Mesenchymal stem cell (in vitro differentiated cells and primary cell): ENCODE measurements at regions not wholly inside any gene's neighbourhood (a gene's known extent, or its start where the extent isn't known, plus 50 kb on each side); places are given as distances from the start of the nearest gene placed in this dataset.
A peak's percentile ranks its signal among the peaks of the same experiment; 100 is the strongest.

Source experiments
- DNase-seq: peaks from one replicate; pipeline ENCODE4 v3.0.0-alpha.2; 2013
- H2AFZ ChIP-seq: one replicate; pipeline ENCODE4 v1.6.1; 2013; ENCODE audit warnings: low read depth, mild to moderate bottlenecking, control low read depth, inconsistent platforms, low read length, moderate library complexity
- H2AK5ac ChIP-seq: 2 replicates; pipeline ENCODE4 v1.6.1; 2013; ENCODE audit warnings: low read length, moderate library complexity, mild to moderate bottlenecking, inconsistent platforms; ENCODE audit not compliant: severe bottlenecking
- H2BK120ac ChIP-seq: one replicate; pipeline ENCODE4 v1.6.1; 2013; ENCODE audit warnings: low read depth, mild to moderate bottlenecking, inconsistent platforms, low read length, moderate library complexity
- H2BK12ac ChIP-seq, 2 experiments: one replicate each; pipeline ENCODE4 v1.6.1; 2013; ENCODE audit warnings: inconsistent platforms in 2 of 2, low read length in 2 of 2, mild to moderate bottlenecking in 2 of 2, moderate library complexity in 2 of 2, control low read depth in 1 of 2
- H2BK15ac ChIP-seq: one replicate; pipeline ENCODE4 v1.6.1; 2013; ENCODE audit warnings: mild to moderate bottlenecking, low read depth, inconsistent platforms; ENCODE audit not compliant: poor library complexity, severe bottlenecking
- H2BK5ac ChIP-seq: 2 replicates; pipeline ENCODE4 v1.6.1; 2013; ENCODE audit warnings: low read depth, mild to moderate bottlenecking, low read length, control low read depth, inconsistent platforms; ENCODE audit not compliant: poor library complexity, severe bottlenecking
- H3K14ac ChIP-seq, 2 experiments: one replicate each; pipeline ENCODE4 v1.6.1; 2013; ENCODE audit warnings: inconsistent platforms in 2 of 2, low read length in 2 of 2, control low read depth in 1 of 2, mild to moderate bottlenecking in 1 of 2, moderate library complexity in 1 of 2
- H3K18ac ChIP-seq, 2 experiments: one replicate each; pipeline ENCODE4 v1.6.1; 2013; ENCODE audit warnings: inconsistent platforms in 2 of 2, low read length in 2 of 2, control low read depth in 1 of 2, low read depth in 1 of 2, mild to moderate bottlenecking in 1 of 2
- H3K23ac ChIP-seq, 2 experiments: one replicate each; pipeline ENCODE4 v1.6.1; 2013; ENCODE audit warnings: inconsistent platforms in 2 of 2, low read length in 2 of 2, mild to moderate bottlenecking in 2 of 2, moderate library complexity in 2 of 2, control low read depth in 1 of 2
- H3K27ac ChIP-seq: 2 replicates; pipeline ENCODE4 v1.5.1; 2013; ENCODE audit warnings: mild to moderate bottlenecking, moderate library complexity, low read length, control low read depth, inconsistent platforms; ENCODE audit not compliant: poor library complexity, severe bottlenecking
- H3K27me3 ChIP-seq, 2 experiments: 2 replicates each; pipeline versions ENCODE4 v1.6.1 to v1.7.0; 2013; ENCODE audit warnings: low read length in 2 of 2, mild to moderate bottlenecking in 2 of 2, moderate library complexity in 2 of 2, control low read depth in 1 of 2, inconsistent platforms in 1 of 2; ENCODE audit not compliant: control insufficient read depth in 1 of 2, insufficient read depth in 1 of 2
- H3K36me3 ChIP-seq, 2 experiments: 2 replicates each; pipeline versions ENCODE4 v1.6.1 to v1.7.0; 2013; ENCODE audit warnings: low read length in 2 of 2, control low read depth in 1 of 2, inconsistent platforms in 1 of 2, low read depth in 1 of 2, mild to moderate bottlenecking in 1 of 2; ENCODE audit not compliant: insufficient read depth in 2 of 2, control insufficient read depth in 1 of 2
- H3K4ac ChIP-seq, 2 experiments: one replicate each; pipeline ENCODE4 v1.6.1; 2013; ENCODE audit warnings: inconsistent platforms in 2 of 2, low read length in 2 of 2, mild to moderate bottlenecking in 2 of 2, moderate library complexity in 2 of 2, control low read depth in 1 of 2, low read depth in 1 of 2
- H3K4me1 ChIP-seq: 2 replicates; pipeline ENCODE4 v1.6.1; 2013; ENCODE audit warnings: low read depth, low read length, control low read depth; ENCODE audit not compliant: control insufficient read depth, insufficient read depth
- H3K4me2 ChIP-seq: 2 replicates; pipeline ENCODE4 v1.6.1; 2013; ENCODE audit warnings: low read length, mild to moderate bottlenecking, inconsistent platforms; ENCODE audit not compliant: poor library complexity, severe bottlenecking
- H3K4me3 ChIP-seq, 2 experiments: 2 replicates each; pipeline versions ENCODE4 v1.5.1 to v1.7.0; 2013; ENCODE audit warnings: low read length in 2 of 2, mild to moderate bottlenecking in 2 of 2, control low read depth in 1 of 2, low read depth in 1 of 2; ENCODE audit not compliant: insufficient read depth in 1 of 2
- H3K79me1 ChIP-seq: replicated peaks from 2 replicates; pipeline ENCODE4 v1.6.1; 2013; ENCODE audit warnings: mild to moderate bottlenecking, control low read depth, low read length, inconsistent platforms; ENCODE audit not compliant: poor library complexity, severe bottlenecking
- H3K9ac ChIP-seq: 2 replicates; pipeline ENCODE4 v1.7.0; 2013; ENCODE audit warnings: mild to moderate bottlenecking, low read length, moderate library complexity
- H3K9me3 ChIP-seq: 2 replicates; pipeline ENCODE4 v1.7.0; 2013; ENCODE audit warnings: mild to moderate bottlenecking, low read length; ENCODE audit not compliant: control insufficient read depth
- H4K8ac ChIP-seq: one replicate; pipeline ENCODE4 v1.6.1; 2013; ENCODE audit warnings: inconsistent platforms, mild to moderate bottlenecking, low read length, moderate library complexity
- H4K91ac ChIP-seq: one replicate; pipeline ENCODE4 v1.6.1; 2013; ENCODE audit warnings: mild to moderate bottlenecking, low read length, inconsistent platforms
- WGBS: methylation state at CpG from one replicate; pipeline ENCODE4 v1.1.7; 2013; ENCODE audit warnings: mixed read lengths; 5-methylcytosine and 5-hydroxymethylcytosine counted together

DNA sequence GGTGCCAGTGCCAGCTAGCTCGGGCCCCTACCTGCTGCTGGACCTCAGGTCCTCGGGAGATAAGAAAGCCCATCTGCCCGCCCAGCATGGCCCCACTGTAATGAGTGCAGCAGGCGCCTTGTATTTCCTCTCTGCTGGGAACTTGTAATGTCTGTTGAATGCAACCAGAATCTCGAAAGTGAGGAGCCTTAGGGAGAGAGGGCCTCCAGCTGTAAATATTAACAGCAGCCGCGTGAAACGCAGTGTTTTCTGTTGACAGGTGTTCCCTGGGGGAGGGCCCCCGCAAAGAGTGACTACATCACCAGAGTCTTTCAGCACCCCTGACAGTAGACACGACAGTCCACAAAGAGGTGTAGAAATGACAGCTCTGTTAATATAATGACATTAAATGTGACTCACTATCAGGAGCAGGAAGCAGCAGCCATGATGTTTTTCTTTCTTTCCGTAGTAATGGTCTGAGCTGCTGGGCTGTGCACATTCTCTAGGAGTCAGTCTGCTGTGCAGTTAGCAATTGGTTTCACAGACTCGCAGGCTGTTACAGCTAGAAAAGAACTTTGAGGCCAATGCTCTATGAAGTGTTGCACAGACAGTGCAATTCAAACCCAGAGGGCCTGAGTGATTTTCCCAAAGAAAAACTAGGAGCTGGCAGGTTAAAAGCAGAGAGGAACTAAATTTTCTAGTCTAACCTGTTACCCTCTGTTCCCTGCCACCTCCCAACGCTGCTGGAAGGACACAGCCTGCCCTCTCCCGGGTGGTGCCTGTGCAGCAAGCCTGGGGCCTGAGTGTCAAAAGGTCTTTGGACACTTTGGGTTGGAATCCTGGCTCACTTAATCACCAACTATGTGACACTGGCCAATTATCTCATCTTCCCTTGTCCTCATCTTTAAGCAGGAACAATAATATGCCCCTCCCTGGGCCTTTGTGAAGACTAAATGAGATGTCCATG lies 58.6 kb upstream of the WASF3 start:
- Histone ChIP-seq H3K9me3 (no peaks in the 10 kb centered on the region), H3K4me1 (peaks cover 12% of the 10 kb centered on the region), H3K79me1 (no peaks in the 10 kb centered on the region), H2BK15ac (no peak overlapping the region), H3K4me3 (peak overlapping the region in 1 of 2 experiments; percentile 53), H4K91ac (no peak overlapping the region), H2AK5ac (no peak overlapping the region), H3K9ac (peak overlapping the region; percentile 36), H3K27ac (peak overlapping the region; percentile 27), H3K27me3 (peaks cover 0 to 4% of the 10 kb centered on the region in 2 experiments), H2BK5ac (no peak overlapping the region), H2AFZ (no peak overlapping the region), H3K14ac (no peak overlapping the region), H3K18ac (no peak overlapping the region), H4K8ac (no peak overlapping the region), H3K36me3 (no peaks in the 10 kb centered on the region), H3K4me2 (peak overlapping the region; percentile 50), H3K23ac (no peak overlapping the region), H2BK120ac (no peak overlapping the region), H2BK12ac (no peak overlapping the region), H3K4ac (no peak overlapping the region)
- 60% methylated on average over 13 of the region's 14 CpGs for WGBS
- DNase-seq = peak; percentile 9

DNA sequence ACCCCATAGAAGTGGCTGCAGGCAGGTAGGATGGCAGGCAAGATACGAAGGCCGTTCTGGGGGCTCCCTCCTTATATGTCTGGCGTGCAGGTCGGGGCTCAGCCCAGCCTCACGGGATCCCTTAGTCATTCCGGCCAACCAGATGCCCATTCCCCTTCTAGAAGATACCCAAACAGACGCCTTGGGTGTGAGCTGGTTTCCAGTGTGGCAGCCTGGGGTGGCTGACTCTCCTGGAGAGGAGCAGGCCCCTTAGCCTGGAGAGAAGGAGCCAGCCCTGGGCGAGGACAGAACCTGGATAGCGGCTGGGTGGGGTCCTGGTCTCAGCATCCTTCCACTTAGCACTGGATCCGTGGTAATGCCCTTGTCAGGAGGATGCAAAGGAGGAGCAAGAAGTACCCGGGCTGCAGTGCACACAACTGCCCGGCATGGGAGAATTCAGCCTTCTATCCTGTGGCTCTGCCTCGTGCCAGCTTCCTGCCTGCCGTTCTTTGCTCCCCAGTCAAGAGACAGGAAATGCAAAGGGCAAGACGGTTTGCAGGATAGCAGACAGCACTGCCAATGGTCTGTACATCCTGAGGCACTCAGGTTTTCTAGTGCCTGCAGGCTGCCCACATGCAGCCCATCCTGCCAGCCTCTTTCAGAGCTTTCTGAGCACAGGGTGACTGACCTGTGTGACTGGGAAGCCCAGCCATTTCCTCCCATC lies 56.7 kb upstream of the WASF3 start:
- no peak overlapping the region for H3K4me2 ChIP-seq
- H3K4me1 ChIP-seq = peaks cover 12% of the 10 kb centered on the region
- no peak overlapping the region for H3K27ac ChIP-seq
- no peak overlapping the region for H2AFZ ChIP-seq
- no peak overlapping the region for H4K8ac ChIP-seq
- H2BK12ac ChIP-seq = no peak overlapping the region
- H2BK15ac ChIP-seq = no peak overlapping the region
- no peaks in the 10 kb centered on the region for H3K9me3 ChIP-seq
- no peak overlapping the region for H3K18ac ChIP-seq
- peaks cover 0 to under 1% of the 10 kb centered on the region in 2 experiments for H3K27me3 ChIP-seq
- WGBS = 77% methylated on average over 14 of the region's 15 CpGs
- H3K79me1 ChIP-seq = no peaks in the 10 kb centered on the region
- no peak overlapping the region for H3K4me3 ChIP-seq
- H3K4ac ChIP-seq = no peak overlapping the region
- H2AK5ac ChIP-seq = no peak overlapping the region
- H2BK120ac ChIP-seq = no peak overlapping the region
- no peak for DNase-seq
- H3K14ac ChIP-seq = peak overlapping the region in 1 of 2 experiments; percentile 12
- H3K9ac ChIP-seq = no peak overlapping the region
- no peak overlapping the region for H3K23ac ChIP-seq
- H2BK5ac ChIP-seq = no peak overlapping the region
- H4K91ac ChIP-seq = no peak overlapping the region
- H3K36me3 ChIP-seq = no peaks in the 10 kb centered on the region

DNA sequence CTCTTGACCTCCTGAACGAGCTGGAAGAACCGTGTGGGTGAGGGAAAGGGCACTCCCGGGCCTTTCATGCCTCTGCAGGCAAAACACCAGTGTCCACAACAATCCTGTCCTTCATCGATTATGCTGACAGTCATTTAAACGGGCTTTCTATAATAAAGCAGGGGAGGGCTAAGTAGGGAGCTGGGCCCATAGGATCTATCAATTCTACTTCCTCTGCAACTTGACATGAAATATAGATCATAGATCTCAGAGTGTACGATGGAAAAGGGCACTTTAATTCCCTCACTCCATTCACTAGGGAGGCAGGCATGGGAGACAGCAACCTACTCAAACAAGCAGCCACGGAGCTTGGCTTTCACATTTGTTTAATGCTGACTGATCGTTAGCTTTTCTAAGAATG lies 55.8 kb upstream of the WASF3 start:
- no peak overlapping the region for H3K9ac ChIP-seq
- H3K79me1 ChIP-seq = no peaks in the 10 kb centered on the region
- WGBS = 23% methylated on average over 4 of the region's 8 CpGs
- H3K27me3 ChIP-seq = no peaks in the 10 kb centered on the region
- no peak overlapping the region for H2BK120ac ChIP-seq
- H4K8ac ChIP-seq = no peak overlapping the region
- H2BK12ac ChIP-seq = no peak overlapping the region
- no peak overlapping the region for H3K27ac ChIP-seq
- no peak overlapping the region for H3K4ac ChIP-seq
- H2BK15ac ChIP-seq = no peak overlapping the region
- no peak overlapping the region for H2BK5ac ChIP-seq
- H3K4me3 ChIP-seq = no peak overlapping the region
- H3K18ac ChIP-seq = no peak overlapping the region
- H3K9me3 ChIP-seq = no peaks in the 10 kb centered on the region
- H3K36me3 ChIP-seq = no peaks in the 10 kb centered on the region
- no peak overlapping the region for H3K14ac ChIP-seq
- H3K4me1 ChIP-seq = peaks cover 12% of the 10 kb centered on the region
- H2AK5ac ChIP-seq = no peak overlapping the region
- DNase-seq = no peak
- H3K4me2 ChIP-seq = no peak overlapping the region
- H3K23ac ChIP-seq = no peak overlapping the region
- H4K91ac ChIP-seq = no peak overlapping the region
- no peak overlapping the region for H2AFZ ChIP-seq

DNA sequence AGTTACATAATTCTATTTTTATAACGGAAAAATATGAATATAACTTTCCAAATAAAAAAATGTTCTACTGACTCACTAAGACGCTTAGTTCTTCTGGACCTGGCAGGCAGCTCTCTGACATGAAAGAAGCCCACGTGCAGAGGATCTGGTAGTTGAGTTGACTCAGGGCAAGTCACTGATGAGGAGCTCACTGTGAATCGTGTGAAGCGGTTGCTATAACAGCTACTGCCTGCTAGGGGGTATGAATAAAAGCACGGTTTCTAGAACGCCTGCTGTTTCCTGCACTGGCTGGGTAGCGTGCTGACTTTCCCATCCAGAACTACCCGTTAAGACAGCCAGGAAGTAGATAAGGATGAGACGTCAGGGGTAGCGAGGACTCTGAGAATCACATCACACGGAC lies 54.7 kb upstream of the WASF3 start:
- 29% methylated on average over 11 of the region's 12 CpGs for WGBS
- H3K4me1 ChIP-seq = peaks cover 12% of the 10 kb centered on the region
- peak overlapping the region; percentile 60 for H3K9ac ChIP-seq
- no peak overlapping the region for H2AK5ac ChIP-seq
- no peak overlapping the region for H3K4ac ChIP-seq
- H2BK5ac ChIP-seq = no peak overlapping the region
- H3K14ac ChIP-seq = no peak overlapping the region
- no peaks in the 10 kb centered on the region for H3K9me3 ChIP-seq
- peak overlapping the region in 1 of 2 experiments; percentile 28 for H3K4me3 ChIP-seq
- no peak overlapping the region for H4K91ac ChIP-seq
- H3K23ac ChIP-seq = no peak overlapping the region
- no peaks in the 10 kb centered on the region for H3K36me3 ChIP-seq
- H2AFZ ChIP-seq = no peak overlapping the region
- H2BK120ac ChIP-seq = no peak overlapping the region
- H3K18ac ChIP-seq = no peak overlapping the region
- no peak overlapping the region for H3K4me2 ChIP-seq
- H4K8ac ChIP-seq = no peak overlapping the region
- DNase-seq = peak; percentile 71
- no peak overlapping the region for H2BK15ac ChIP-seq
- H2BK12ac ChIP-seq = no peak overlapping the region
- no peak overlapping the region for H3K27ac ChIP-seq
- H3K79me1 ChIP-seq = no peaks in the 10 kb centered on the region
- H3K27me3 ChIP-seq = no peaks in the 10 kb centered on the region
